DMS 273 (cell line): ENCODE measurements at regions not wholly inside any gene's neighbourhood (a gene's known extent, or its start where the extent isn't known, plus 50 kb on each side); places are given as distances from the start of the nearest gene placed in this dataset.

Experiments
- DNase-seq: peaks from one replicate; lab custom pipeline; 2025; ENCODE audit not compliant: unreplicated experiment; lab: John Stamatoyannopoulos, UW

- DNase-seq = no peak
Observed at GRCh38 chr18:78571063-78571785, 408.4 kb upstream of the SALL3 start.

- no peak for DNase-seq
Observed at GRCh38 chr18:78571831-78572347, 407.7 kb upstream of the SALL3 start.

GRCh38 chr18:78573773-78574172, 405.8 kb upstream of the SALL3 start:
- no peak for DNase-seq

DNA sequence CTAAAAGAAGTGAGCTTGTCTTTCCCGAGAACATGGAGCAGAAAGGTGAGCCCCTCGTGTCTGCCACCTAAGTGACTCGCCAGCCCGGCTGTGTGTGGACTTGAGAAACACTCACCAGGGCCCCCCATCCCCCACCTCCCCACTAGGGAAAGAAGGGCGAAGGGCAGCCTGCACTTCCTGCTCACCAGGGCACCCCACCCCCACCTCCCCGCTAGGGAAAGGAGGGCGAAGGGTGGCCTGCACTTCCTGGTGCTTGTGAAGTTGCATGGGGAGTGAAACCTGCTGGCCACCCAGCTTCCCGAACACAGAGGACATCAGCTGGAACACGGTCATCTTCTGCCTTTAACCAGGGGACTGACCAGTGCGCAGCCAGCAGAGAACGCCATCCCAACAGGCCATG, 402.7 kb upstream of the SALL3 start:
- DNase-seq = no peak

DNA sequence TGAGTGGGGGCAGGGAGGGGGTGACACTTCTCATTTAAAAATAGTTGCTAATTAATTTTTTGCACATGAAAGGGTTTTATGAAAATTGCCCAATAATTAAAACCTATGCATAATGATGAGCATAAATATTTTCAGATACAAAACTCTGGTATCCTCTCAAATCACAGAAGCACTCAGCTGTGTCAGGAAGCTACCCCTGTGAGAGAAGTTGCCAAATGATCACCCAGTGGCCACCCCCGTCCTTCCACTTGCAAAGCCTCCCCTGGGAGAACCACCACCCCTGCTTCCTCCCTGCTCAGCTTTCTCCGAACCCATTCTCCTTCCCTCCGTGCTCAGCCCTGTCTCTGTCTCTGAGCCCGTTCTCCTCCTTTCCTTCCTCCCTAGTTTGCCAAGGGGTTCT, 400.2 kb upstream of the SALL3 start:
- no peak for DNase-seq

DNA sequence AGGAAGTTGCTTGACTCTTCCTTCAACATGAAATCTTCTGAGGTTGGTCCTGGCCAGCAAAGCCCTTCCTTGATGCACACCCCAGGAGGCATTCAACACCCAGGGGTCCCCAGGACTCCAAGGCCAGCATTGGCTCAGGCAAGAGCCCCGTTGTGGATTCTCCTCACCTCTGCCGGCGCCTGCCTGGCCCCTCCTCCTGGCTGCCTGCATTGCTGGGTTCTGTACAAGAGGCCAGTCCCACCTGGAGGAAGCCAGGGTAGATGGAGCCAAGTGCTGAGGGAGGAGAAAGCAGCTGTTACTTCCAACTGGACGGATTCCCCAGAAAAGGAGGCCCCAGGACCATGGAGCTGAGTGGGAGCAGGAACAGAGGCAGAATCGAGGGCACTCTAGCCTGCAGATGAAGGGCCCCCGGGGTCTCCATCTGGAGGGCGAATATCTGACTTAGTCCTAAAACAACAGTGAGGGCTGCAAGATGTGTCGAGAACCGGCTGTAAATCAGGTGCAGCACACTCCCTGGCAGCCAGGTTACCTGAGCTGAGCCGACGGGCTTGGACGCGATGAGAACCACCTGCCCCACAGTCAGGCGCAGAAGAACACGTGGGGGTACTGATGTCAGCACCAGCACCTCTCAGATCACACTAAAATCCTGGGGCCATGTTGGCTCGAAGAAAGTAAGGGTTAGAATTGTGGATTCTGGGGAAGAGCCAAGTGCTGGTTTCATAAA, 399.6 kb upstream of the SALL3 start:
- no peak for DNase-seq

- DNase-seq = no peak
Observed at GRCh38 chr18:78580835-78581339, 398.7 kb upstream of the SALL3 start.

DNA sequence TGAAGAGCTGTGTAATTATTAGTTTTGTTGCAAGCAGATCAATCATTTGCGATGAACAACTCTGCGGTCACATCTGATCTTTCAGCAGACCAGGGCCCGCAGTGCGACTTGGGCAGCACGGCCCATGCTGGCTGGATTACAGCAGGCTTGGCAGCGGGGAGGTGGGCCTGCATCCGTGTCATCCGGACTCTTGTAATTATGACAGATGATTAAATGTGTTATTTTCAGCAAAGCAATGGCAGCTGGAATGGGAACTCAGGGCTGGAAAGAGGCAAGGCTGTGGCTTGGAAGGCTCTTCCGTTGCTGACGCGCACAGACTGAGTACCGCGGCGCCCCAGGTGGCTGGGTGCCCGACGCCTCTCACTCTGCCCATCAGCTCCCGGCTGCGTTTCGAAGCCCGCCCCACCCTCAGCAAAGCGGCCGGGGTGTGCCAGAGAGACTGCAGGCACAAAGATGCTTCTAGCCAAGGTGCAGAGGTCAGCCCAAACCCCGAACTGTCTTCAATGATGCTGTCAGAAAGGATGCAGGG, 397.4 kb upstream of the SALL3 start:
- no peak for DNase-seq

GRCh38 chr18:78582898-78583738, 396.5 kb upstream of the SALL3 start:
- no peak for DNase-seq

DNA sequence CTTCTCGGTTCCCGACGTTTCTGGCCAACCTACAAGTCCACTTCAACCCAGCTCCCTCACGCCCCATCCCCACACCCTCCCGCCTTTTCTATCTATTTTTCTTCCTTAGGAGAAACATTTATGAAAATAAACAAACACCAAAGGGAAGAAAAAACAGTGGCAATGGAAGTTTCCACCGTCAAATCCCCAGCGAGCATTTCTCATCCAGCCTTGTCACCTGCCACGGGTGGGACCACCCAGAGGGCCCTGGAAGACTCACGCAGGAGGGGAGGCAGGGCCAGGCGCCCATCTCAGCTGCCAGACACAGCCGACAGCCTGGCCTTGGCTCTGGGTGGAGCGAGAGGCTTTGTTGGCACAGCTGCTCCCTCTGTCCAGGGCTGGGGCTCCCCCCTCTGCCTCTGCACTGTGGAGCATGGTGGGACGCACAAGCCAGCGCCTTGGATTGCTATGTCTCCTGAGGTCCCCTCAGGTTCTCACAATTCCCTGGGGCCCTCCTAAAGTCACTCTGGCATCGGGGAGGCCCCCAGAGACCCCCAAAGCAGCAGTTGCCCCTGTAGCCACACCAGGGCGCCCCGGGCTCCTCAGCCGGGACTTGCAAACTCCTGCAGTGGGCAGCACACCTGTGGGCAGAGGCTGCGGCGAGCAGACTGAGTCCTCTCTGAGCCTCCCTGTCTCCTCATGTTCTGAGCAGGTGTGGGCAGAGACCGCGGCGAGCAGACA, 395.7 kb upstream of the SALL3 start:
- no peak for DNase-seq

- no peak for DNase-seq
Observed at GRCh38 chr18:78584459-78585022, 395.1 kb upstream of the SALL3 start.

DNA sequence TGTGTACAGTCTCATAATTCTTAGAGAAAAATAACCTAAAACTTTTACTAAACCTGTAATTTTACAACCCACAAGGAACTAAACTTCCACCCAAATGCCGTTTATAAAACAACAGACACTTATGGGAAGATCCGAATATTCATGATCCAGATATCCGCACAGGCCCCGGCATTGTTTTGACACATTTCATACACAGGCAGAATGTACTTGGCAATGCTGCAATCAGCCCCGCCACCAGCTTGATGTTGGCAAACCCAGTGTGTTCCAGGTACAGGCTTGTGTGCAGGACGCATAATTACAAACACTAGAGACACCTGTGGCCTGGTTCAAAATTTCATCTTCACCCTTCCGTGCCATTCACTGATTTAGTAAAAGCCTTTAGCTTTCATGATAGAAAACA, 393.0 kb upstream of the SALL3 start:
- DNase-seq = no peak

DNA sequence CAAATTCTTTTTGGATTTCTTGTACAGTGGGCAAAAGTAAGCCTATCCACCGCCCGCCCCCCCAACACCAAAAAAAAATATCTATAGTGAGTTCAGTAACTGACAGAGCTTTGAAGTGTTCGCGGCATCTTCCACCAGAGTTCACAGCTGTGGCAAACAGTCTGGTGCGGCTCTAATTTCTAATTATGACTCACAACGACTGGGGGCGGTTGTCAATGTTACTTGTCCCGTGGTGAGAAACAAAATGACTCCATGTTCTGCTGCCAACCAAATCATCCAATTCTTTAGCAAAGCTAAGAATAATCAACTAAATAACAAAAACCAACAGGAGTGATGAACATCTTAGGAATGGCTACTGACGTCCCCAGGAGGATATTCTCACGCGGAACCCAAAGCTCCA, 392.5 kb upstream of the SALL3 start:
- DNase-seq = no peak

DNA sequence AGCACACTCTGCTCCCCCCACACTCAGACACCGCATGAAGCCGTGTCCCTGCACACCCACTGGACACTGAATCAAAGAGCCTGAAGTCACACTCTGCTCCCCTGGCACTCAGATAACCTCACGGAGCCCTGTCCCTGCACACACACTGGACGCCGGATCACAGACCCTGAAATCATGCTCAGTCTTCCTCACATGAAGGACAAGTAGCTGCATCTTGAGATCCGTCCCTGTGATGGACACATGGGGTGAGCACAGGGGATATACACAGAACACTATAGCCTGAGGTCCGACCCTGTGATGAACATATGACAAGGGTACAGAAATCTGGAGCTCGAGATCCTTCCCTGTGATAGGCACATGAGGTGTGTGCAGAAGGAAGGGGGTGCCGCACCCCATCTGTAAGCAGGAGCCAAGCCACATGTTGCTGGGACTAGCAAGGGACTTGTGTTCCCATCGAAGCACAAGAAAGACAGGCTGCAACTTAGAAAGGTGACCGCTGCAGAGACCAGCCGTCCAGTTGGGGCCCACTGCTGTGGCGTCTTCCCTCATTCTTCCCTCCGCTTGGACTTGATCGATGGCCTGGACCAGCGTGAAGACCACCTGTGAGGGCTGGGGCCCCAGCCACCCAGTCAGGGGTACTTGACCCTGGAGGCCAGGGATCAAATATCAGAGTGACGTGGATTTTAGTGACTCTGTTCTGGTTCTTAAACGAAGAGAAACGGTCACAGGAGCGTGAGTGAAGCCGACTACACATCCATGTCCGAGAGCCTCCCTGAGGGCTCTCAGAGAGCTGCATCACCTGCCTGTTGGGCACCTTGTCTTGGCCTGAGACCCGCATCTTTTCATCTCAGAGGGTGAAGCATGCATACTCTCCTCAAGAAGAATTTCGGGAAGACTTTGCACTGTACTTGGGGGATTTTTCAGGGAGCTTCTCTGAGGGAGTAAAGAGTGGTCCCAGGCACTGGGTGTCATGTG, 391.7 kb upstream of the SALL3 start:
- no peak for DNase-seq

- no peak for DNase-seq
Observed at GRCh38 chr18:78589916-78590437, 389.6 kb upstream of the SALL3 start.

DNA sequence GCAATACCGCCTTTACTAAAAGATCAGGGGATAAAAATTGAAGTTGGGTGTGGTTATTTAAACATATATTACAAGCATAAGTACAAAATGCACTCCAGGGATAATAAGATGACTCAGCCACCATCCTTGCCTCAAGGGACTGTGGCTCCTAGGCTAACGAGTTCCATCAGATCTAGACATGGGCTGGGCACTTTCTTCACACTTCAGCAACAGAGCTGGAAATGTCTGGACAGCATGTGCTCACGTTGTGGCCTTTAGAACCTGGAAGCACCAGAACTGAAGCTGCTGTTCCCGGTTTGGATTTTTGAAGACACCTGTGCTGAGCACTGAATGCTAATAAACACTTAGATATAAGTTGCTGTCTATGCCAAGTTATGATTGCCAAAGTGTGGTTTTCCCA, 384.2 kb upstream of the SALL3 start:
- no peak for DNase-seq

DNA sequence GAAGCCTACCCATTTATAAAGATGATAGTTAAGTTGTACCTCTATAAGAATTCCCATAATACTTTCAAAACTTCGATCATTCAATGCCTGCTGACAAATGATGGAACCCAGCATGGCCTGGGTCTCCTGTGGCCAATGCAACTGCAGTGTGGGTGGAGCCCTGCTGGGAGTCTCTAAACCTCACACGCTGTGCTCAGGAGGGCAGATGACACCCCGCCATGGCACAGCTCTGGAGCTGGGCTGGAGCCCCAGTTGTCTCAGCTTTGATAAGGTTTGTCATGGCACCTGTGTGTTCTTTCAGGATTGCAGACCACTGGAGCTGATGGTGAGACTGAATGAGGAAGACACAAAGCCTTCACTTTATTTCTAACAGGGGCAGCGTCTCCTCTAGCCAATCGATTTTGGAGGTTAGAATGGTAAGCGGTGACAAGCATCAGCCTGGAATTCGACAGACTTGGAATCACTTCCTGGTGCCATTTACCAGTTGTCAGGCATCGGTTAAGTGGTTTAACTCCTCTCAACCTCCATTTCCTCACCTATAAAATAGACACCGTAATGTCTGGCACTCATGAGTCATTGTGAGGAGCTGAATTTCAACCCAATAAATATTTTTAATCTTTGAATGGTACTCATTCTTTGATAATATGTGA, 383.6 kb upstream of the SALL3 start:
- no peak for DNase-seq

GRCh38 chr18:78596794-78597345, 382.7 kb upstream of the SALL3 start:
- DNase-seq = no peak
